Endothelial cell of umbilical vein (primary cell): ENCODE measurements at regions not wholly inside any gene's neighbourhood (a gene's known extent, or its start where the extent isn't known, plus 50 kb on each side); places are given as distances from the start of the nearest gene placed in this dataset.

ENCODE experiments used
- BruUV-seq: library from RNA; stranded (reverse); fragments of 400-500 nt; replicated peaks from 2 replicates; lab custom pipeline; 2021; lab: Mats Ljungman, UMichigan
- CTCF ChIA-PET: fragments of 300-600, 350-600 bp; sonication (Branson Sonifier 250); formaldehyde crosslinking; loops from one replicate; lab custom pipeline; 2021; ENCODE audit warnings: antibody characterized with exemption, inconsistent platforms; lab: Charles Lee
- POLR2A ChIA-PET: fragments of 300-600, 350-600 bp; sonication (Branson Sonifier 250); formaldehyde crosslinking; loops from one replicate; lab custom pipeline; 2021; ENCODE audit warnings: antibody characterized with exemption, inconsistent platforms; lab: Charles Lee
- DNase-seq: peaks from one replicate; pipeline ENCODE4 v3.0.0-alpha.2; 2011; ENCODE audit warnings: low read depth, low spot score
- FAIRE-seq: peaks from 2 replicates; lab custom pipeline; 2011; peaks lifted over from hg19 to GRCh38; lab: Jason Lieb, UNC
- H2AFZ ChIP-seq: 2 replicates; pipeline ENCODE4 v1.6.0; 2012; ENCODE audit warnings: low read depth, low read length, control low read depth, inconsistent platforms
- H3K27ac ChIP-seq: 2 replicates; pipeline ENCODE4 v1.5.1; 2011; ENCODE audit warnings: low read depth, mild to moderate bottlenecking, control low read depth, low read length, moderate library complexity; ENCODE audit not compliant: insufficient read depth
- H3K27me3 ChIP-seq, 2 experiments: 2 replicates each; pipeline versions ENCODE4 v1.6.0 to v1.6.1; 2011; ENCODE audit warnings: low read length in 2 of 2, mixed read lengths in 1 of 2; ENCODE audit not compliant: control insufficient read depth in 2 of 2, insufficient read depth in 2 of 2
- H3K36me3 ChIP-seq, 2 experiments: 2 replicates in 1 of 2; 3 replicates in 1 of 2; pipeline ENCODE4 v1.5.1; 2011; ENCODE audit warnings: low read length in 2 of 2, mild to moderate bottlenecking in 1 of 2, moderate library complexity in 1 of 2; ENCODE audit not compliant: control insufficient read depth in 2 of 2, insufficient read depth in 2 of 2; ENCODE audit errors: extremely low read depth in 1 of 2
- H3K4me1 ChIP-seq: 3 replicates; pipeline ENCODE4 v1.5.1; 2011; ENCODE audit warnings: mild to moderate bottlenecking, low read length; ENCODE audit not compliant: control insufficient read depth, insufficient read depth; ENCODE audit errors: extremely low read depth
- H3K4me2 ChIP-seq: 2 replicates; pipeline ENCODE4 v1.6.1; 2011; ENCODE audit warnings: low read length, control low read depth, mixed read lengths; ENCODE audit not compliant: insufficient read depth
- H3K4me3 ChIP-seq, 3 experiments: fragments of 200-600 bp in 1 of 3; sonication (generic), shearing (Covaris generic) in 1 of 3; replicated peaks in 1 of 3; 2 replicates each; pipeline ENCODE4 v1.5.1; 2011 to 2016; ENCODE audit warnings: control low read depth in 3 of 3, low read length in 3 of 3, mild to moderate bottlenecking in 2 of 3, inconsistent platforms in 1 of 3, low read depth in 1 of 3, moderate library complexity in 1 of 3; ENCODE audit not compliant: insufficient read depth in 1 of 3
- H3K79me2 ChIP-seq: 2 replicates; pipeline ENCODE4 v1.6.0; 2012; ENCODE audit warnings: low read length, inconsistent platforms; ENCODE audit not compliant: control insufficient read depth, insufficient read depth
- H3K9ac ChIP-seq: replicated peaks from 2 replicates; pipeline ENCODE3; 2011; ENCODE audit warnings: low read length, control low read depth; ENCODE audit not compliant: insufficient read depth; ENCODE audit errors: extremely low read depth
- H3K9me1 ChIP-seq: replicated peaks from 3 replicates; pipeline ENCODE4 v1.6.0; 2011; ENCODE audit warnings: mild to moderate bottlenecking, low read length; ENCODE audit not compliant: control insufficient read depth, insufficient read depth; ENCODE audit errors: extremely low read depth
- H3K9me3 ChIP-seq: replicated peaks from 2 replicates; pipeline ENCODE4 v1.5.1; 2012; ENCODE audit warnings: low read length, inconsistent platforms; ENCODE audit not compliant: control insufficient read depth, insufficient read depth
- H4K20me1 ChIP-seq: replicated peaks from 2 replicates; pipeline ENCODE3; 2011; ENCODE audit warnings: mild to moderate bottlenecking, low read length; ENCODE audit not compliant: control insufficient read depth, insufficient read depth; ENCODE audit errors: extremely low read depth
- CTCF ChIP-seq, 2 donors: IDR thresholded peaks; 1 replicate in 1 of 2; 2 replicates in 1 of 2; pipeline ENCODE4 v1.5.1; 2011; ENCODE audit warnings: low read length in 2 of 2, mild to moderate bottlenecking in 2 of 2, moderate library complexity in 2 of 2, control low read depth in 1 of 2, inconsistent platforms in 1 of 2, low read depth in 1 of 2; ENCODE audit not compliant: insufficient read depth in 1 of 2; ENCODE audit errors: extremely low read depth in 1 of 2
- EZH2 ChIP-seq: IDR thresholded peaks from 2 replicates; pipeline ENCODE4 v1.6.1; 2012; ENCODE audit warnings: borderline replicate concordance, low read depth, mild to moderate bottlenecking, moderate library complexity, low read length, inconsistent platforms; ENCODE audit not compliant: severe bottlenecking
- FOS ChIP-seq: IDR thresholded peaks from 2 replicates; pipeline ENCODE4 v1.6.1; 2011; ENCODE audit warnings: mild to moderate bottlenecking, low read length, moderate library complexity, borderline replicate concordance; ENCODE audit not compliant: insufficient read depth
- GATA2 ChIP-seq: IDR thresholded peaks from 2 replicates; pipeline ENCODE4 v1.7.0; 2011; ENCODE audit warnings: low read depth, mild to moderate bottlenecking, moderate library complexity, mixed read lengths, low read length; ENCODE audit not compliant: insufficient read length, insufficient read depth
- JUN ChIP-seq: IDR thresholded peaks from 2 replicates; pipeline ENCODE4 v1.6.1; 2011; ENCODE audit warnings: borderline replicate concordance, low read depth; ENCODE audit not compliant: insufficient read length, insufficient read depth
- MAX ChIP-seq: IDR thresholded peaks from 2 replicates; pipeline ENCODE4 v1.6.1; 2011; ENCODE audit not compliant: insufficient read depth, insufficient read length
- MYC ChIP-seq: IDR thresholded peaks from one replicate; pipeline ENCODE4 v1.6.1; 2011; ENCODE audit warnings: mild to moderate bottlenecking, low read depth, low read length
- POLR2A ChIP-seq: IDR thresholded peaks from 2 replicates; pipeline ENCODE4 v1.6.1; 2012; ENCODE audit warnings: low read depth, mild to moderate bottlenecking, control low read depth, low read length
- POLR2AphosphoS5 ChIP-seq: IDR thresholded peaks from 2 replicates; pipeline ENCODE4 v1.6.1; 2012; ENCODE audit warnings: low read depth, mild to moderate bottlenecking, control low read depth, low read length, moderate library complexity; ENCODE audit not compliant: insufficient read depth
- dilution Hi-C: fragments of 300-500 bp; cut with MboI; formaldehyde crosslinking; loops from one replicate; pipeline ENCODE4 v1.15.0; 2019; ENCODE audit warnings: low sequenced_read_pairs; ENCODE audit not compliant: extremely low pct_ligation_motif_present
- intact Hi-C: fragments of 100-400 bp; cut with micrococcal nuclease; formaldehyde crosslinking; loops from one replicate; pipeline ENCODE4 v1.10.0; 2022

- H3K27me3 ChIP-seq, result no peaks in the 10 kb centered on the region
- FAIRE-seq, result no peak
- no peaks in the 10 kb centered on the region for H3K36me3 ChIP-seq
- no peaks in the 10 kb centered on the region for H3K9me1 ChIP-seq
- H3K27ac ChIP-seq, result no peak overlapping the region
- no peak overlapping the region for H3K4me2 ChIP-seq
- H3K9ac ChIP-seq, result no peak overlapping the region
- no peak overlapping the region for H2AFZ ChIP-seq
- no peak overlapping the region for H3K4me3 ChIP-seq
- dilution Hi-C loops (no loop called here), intact Hi-C loops (no loop called here)
- no peaks in the 10 kb centered on the region for H4K20me1 ChIP-seq
- TF ChIP-seq FOS (no peak), MYC (no peak), POLR2AphosphoS5 (no peak), MAX (no peak), JUN (no peak), CTCF (IDR thresholded peaks at IDR 0.05; ENCODE audit: extremely low read depth in 1 of 2, insufficient read depth in 1 of 2, low read depth in 1 of 2, low read length in 2 of 2) (no peak), EZH2 (no peak), POLR2A (no peak), GATA2 (no peak)
- no peaks in the 10 kb centered on the region for H3K9me3 ChIP-seq
- ChIA-PET POLR2A (no interaction called here), CTCF (no interaction called here)
- H3K79me2 ChIP-seq, result no peaks in the 10 kb centered on the region
- DNase-seq, result no peak
- H3K4me1 ChIP-seq, result no peaks in the 10 kb centered on the region
- BruUV-seq, result no TSS peak
These were observed 362.1 kb downstream of the SLC6A15 start for GRCh38 chr12:84550518-84550917.
